ENCODE measurements at regions not wholly inside any gene's neighbourhood (a gene's known extent, or its start where the extent isn't known, plus 50 kb on each side); places are given as distances from the start of the nearest gene placed in this dataset.

GRCh38 chr14:34043627-34044372 lies 92.9 kb upstream of the EGLN3 start:
- Histone ChIP-seq H3K36me3 (replicated peaks in 1 of 2; ENCODE audit: control insufficient read depth in 1 of 2, insufficient read depth in 2 of 2, low read length in 2 of 2) (no peaks in the 10 kb centered on the region), H3K9ac (ENCODE audit: insufficient read depth, low read depth, low read length) (peak overlapping the region; percentile 20; the same call in 1 of the 2 replicates), H3K79me2 (ENCODE audit: insufficient read depth, low read length) (no peaks in the 10 kb centered on the region), H3K27me3 (ENCODE audit: control insufficient read depth in 1 of 2, insufficient read depth in 2 of 2, low read length in 2 of 2) (no peaks in the 10 kb centered on the region), H3K4me2 (ENCODE audit: low read depth, low read length) (peak overlapping the region; percentile 38), H4K20me1 (ENCODE audit: insufficient read depth, low read length) (no peaks in the 10 kb centered on the region), H3K27ac (ENCODE audit: extremely low read length, insufficient read depth, low read length) (peak overlapping the region; percentile 62), H3K4me3 (replicated peaks in 1 of 3; ENCODE audit: insufficient read depth in 1 of 3, low read depth in 2 of 3, low read length in 3 of 3) (no peak overlapping the region), H2AFZ (ENCODE audit: low read length) (no peak overlapping the region), H3K9me3 (ENCODE audit: low read length) (no peaks in the 10 kb centered on the region), H3K4me1 (ENCODE audit: insufficient read depth, low read length) (peaks cover 75% of the 10 kb centered on the region)
- in situ Hi-C loops (cut with HindIII; ENCODE audit: extremely low pct_ligation_motif_present, low pct_unique_long_range_greater_than_20kb) (loop anchor here (25.0 kb wide), 1 partner anchor 419 kb away; the partner anchor contains the start of gene SPTSSA), intact Hi-C loops (cut with micrococcal nuclease; ENCODE audit: unreplicated experiment) (loop anchor here (1.0 kb wide), 3 partner anchors 8 to 19 kb away; no protein-coding TSS in a partner anchor)
- peak; percentile 99 for DNase-seq (ENCODE audit: low spot score)
- WGBS (ENCODE audit: low lambda C conversion rate): 12% methylated on average over 4 of the region's 4 CpGs
- ChIA-PET CTCF (ENCODE audit: low intra/inter-chr PET ratio, low total read pairs) (no interaction called here), POLR2A (interaction anchor here (0.8 to 2.4 kb wide), 20 partner anchors 8 to 134 kb away, joined by 3 to 69 read pairs (median 5); partner anchors contain the start of gene EGLN3)
- FAIRE-seq: peak; percentile 83
- peak; percentile 90 for ATAC-seq
- TSS peak; percentile 77 for BruUV-seq (replicated peaks)
- TF ChIP-seq ZNF577 (CRISPR knock-in tag; IDR thresholded peaks at IDR 0.05; ENCODE audit: borderline replicate concordance, low read depth): no peak
- peak; percentile 99; the same call in 1 of the 2 replicates for TF ChIP-seq SMAD9 (CRISPR knock-in tag; IDR thresholded peaks at IDR 0.05)
- peak; percentile 100 for TF ChIP-seq ZGPAT (CRISPR knock-in tag; IDR thresholded peaks at IDR 0.05)
- no peak for TF ChIP-seq HOXA7 (CRISPR knock-in tag; IDR thresholded peaks at IDR 0.05)
- TF ChIP-seq ZMAT5 (CRISPR knock-in tag; IDR thresholded peaks at IDR 0.05; ENCODE audit: borderline replicate concordance, low read depth): no peak
- peak; percentile 99 for TF ChIP-seq MEF2D (CRISPR knock-in tag; IDR thresholded peaks at IDR 0.05)
- no peak for TF ChIP-seq SRSF9 (IDR thresholded peaks at IDR 0.05; ENCODE audit: borderline replicate concordance, insufficient read depth, low read depth, low read length, poor library complexity, severe bottlenecking)
- TF ChIP-seq ZNF614 (CRISPR knock-in tag; IDR thresholded peaks at IDR 0.05; ENCODE audit: borderline replicate concordance): peak; percentile 100
- peak; percentile 70 for TF ChIP-seq U2AF1 (optimal IDR thresholded peaks at IDR 0.05; ENCODE audit: low read depth, low read length)
- TF ChIP-seq GATAD2A (CRISPR knock-in tag; IDR thresholded peaks at IDR 0.05): peak; percentile 100
- peak; percentile 97 for TF ChIP-seq PAXIP1 (CRISPR knock-in tag; conservative IDR thresholded peaks at IDR 0.05)

Data from HepG2 (cell line).